GM13977 (cell line): ENCODE measurements at regions not wholly inside any gene's neighbourhood (a gene's known extent, or its start where the extent isn't known, plus 50 kb on each side); places are given as distances from the start of the nearest gene placed in this dataset.

Source experiments
- DNase-seq: peaks from one replicate; pipeline ENCODE4 v3.0.0; 2012; ENCODE audit warnings: low spot score
- CTCF ChIP-seq: IDR thresholded peaks from 2 replicates; pipeline ENCODE4 v1.5.1; 2012; ENCODE audit warnings: mild to moderate bottlenecking, control low read depth; ENCODE audit not compliant: insufficient read depth; ENCODE audit errors: extremely low read depth, missing control alignments
- in situ Hi-C: fragments of 300-500 bp; cut with MboI; formaldehyde crosslinking; loops from one replicate; pipeline ENCODE4 v1.12.0; 2022; ENCODE audit warnings: low sequenced_read_pairs, low pct_unique_long_range_greater_than_20kb, mixed read lengths, inconsistent platforms; ENCODE audit not compliant: unreplicated experiment

- in situ Hi-C loops = no loop called here
- no peak for TF ChIP-seq CTCF
- DNase-seq = no peak
These were observed 555.1 kb downstream of the EBF1 start for GRCh38 chr5:158544388-158545339.

GRCh38 chr5:158543539-158544387 lies 556.0 kb downstream of the EBF1 start:
- in situ Hi-C loops = no loop called here
- no peak for DNase-seq
- no peak for TF ChIP-seq CTCF

GRCh38 chr5:158541536-158542297 lies 558.0 kb downstream of the EBF1 start:
- DNase-seq = no peak
- TF ChIP-seq CTCF = no peak
- in situ Hi-C loops = no loop called here

- in situ Hi-C loops = no loop called here
- TF ChIP-seq CTCF = no peak
- DNase-seq = peak; percentile 37
These were observed 561.1 kb downstream of the EBF1 start for GRCh38 chr5:158538506-158539074.

- no peak for DNase-seq
- TF ChIP-seq CTCF = no peak
- in situ Hi-C loops = no loop called here
These were observed 562.4 kb downstream of the EBF1 start for GRCh38 chr5:158537366-158537765.

GRCh38 chr5:158534203-158534602 lies 565.5 kb downstream of the EBF1 start:
- in situ Hi-C loops = no loop called here
- TF ChIP-seq CTCF = no peak
- DNase-seq = no peak
